ENCODE measurements at regions not wholly inside any gene's neighbourhood (a gene's known extent, or its start where the extent isn't known, plus 50 kb on each side); places are given as distances from the start of the nearest gene placed in this dataset.

- CTCF ChIA-PET, result no interaction called here
- Mint-ChIP-seq H3K36me3 (no peaks in the 10 kb centered on the region), H3K27ac (no peak overlapping the region), H3K27me3 (peaks cover 13 to 14% of the 10 kb centered on the region in 2 donors), H3K4me3 (no peak overlapping the region), H3K9me3 (no peaks in the 10 kb centered on the region), H3K4me1 (no peaks in the 10 kb centered on the region)
- WGBS (ENCODE audit: insufficient coverage), result 74% methylated on average over 10 of the region's 12 CpGs
- no peak overlapping the region for H3K4me3 ChIP-seq (ENCODE audit: control insufficient read depth in 1 of 2, extremely low read depth in 1 of 2, low read length in 1 of 2)
- no peak overlapping the region for H3K27ac ChIP-seq (ENCODE audit: low read length)
- POLR2A ChIA-PET, result no interaction called here
- no peaks in the 10 kb centered on the region for H3K9me3 ChIP-seq
- H3K36me3 ChIP-seq (ENCODE audit: control insufficient read depth in 2 of 2, extremely low read depth in 1 of 2, insufficient read depth in 1 of 2, low read length in 1 of 2), result no peaks in the 10 kb centered on the region
- H3K4me1 ChIP-seq (ENCODE audit: control insufficient read depth in 1 of 2, extremely low read depth in 1 of 2, insufficient read depth in 2 of 2, low read length in 2 of 2), result no peaks in the 10 kb centered on the region
- DNase-seq (no peak), ATAC-seq (replicated peaks in 1 of 4) (no peak)
- H3K27me3 ChIP-seq (replicated peaks in 1 of 2; ENCODE audit: control insufficient read depth in 2 of 2, extremely low read depth in 1 of 2, insufficient read depth in 2 of 2, low read length in 1 of 2), result no peaks in the 10 kb centered on the region
Measured at GRCh38 chr20:16647875-16648597, 74.8 kb upstream of the KIF16B start.

DNA sequence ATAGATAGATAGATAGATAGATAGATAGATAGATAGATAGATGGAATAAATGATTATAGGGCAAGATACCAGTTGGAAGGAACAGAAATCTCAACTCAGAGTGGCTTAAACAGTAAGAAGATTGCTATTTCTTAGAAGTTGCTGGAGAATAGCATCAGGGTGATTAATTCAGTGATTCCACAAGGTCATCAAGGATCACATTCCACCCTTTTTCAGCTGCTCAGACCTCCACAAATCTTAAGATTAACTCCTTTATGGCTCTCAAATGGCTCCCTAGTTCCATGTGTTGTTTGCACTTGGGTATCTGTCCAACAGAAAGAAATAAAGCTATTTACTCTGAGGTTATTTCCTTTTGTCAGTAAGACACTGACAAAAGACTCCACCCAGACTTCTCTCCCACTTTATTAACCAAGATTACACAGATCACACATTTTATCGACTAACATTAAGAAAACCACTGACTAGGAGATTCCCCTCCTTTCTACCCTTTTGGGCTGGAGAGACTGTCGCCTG is 68.3 kb upstream of the KIF16B start:
- ChIA-PET CTCF (interaction anchor here in 1 of 2 donors (0.6 kb wide), 1 partner anchor 12 kb away, joined by 3 read pairs; no protein-coding TSS in a partner anchor), POLR2A (no interaction called here)
- Mint-ChIP-seq H3K4me3 (no peak overlapping the region), H3K4me1 (no peaks in the 10 kb centered on the region), H3K27me3 (peaks cover 0 to 11% of the 10 kb centered on the region in 2 donors), H3K9me3 (no peaks in the 10 kb centered on the region), H3K27ac (no peak overlapping the region), H3K36me3 (no peaks in the 10 kb centered on the region)
- Histone ChIP-seq H3K9me3 (no peaks in the 10 kb centered on the region), H3K27ac (ENCODE audit: low read length) (no peak overlapping the region), H3K4me3 (ENCODE audit: control insufficient read depth in 1 of 2, extremely low read depth in 1 of 2, low read length in 1 of 2) (no peak overlapping the region), H3K36me3 (ENCODE audit: control insufficient read depth in 2 of 2, extremely low read depth in 1 of 2, insufficient read depth in 1 of 2, low read length in 1 of 2) (no peaks in the 10 kb centered on the region), H3K27me3 (replicated peaks in 1 of 2; ENCODE audit: control insufficient read depth in 2 of 2, extremely low read depth in 1 of 2, insufficient read depth in 2 of 2, low read length in 1 of 2) (peaks cover 0 to 6% of the 10 kb centered on the region in 2 experiments), H3K4me1 (ENCODE audit: control insufficient read depth in 1 of 2, extremely low read depth in 1 of 2, insufficient read depth in 2 of 2, low read length in 2 of 2) (no peaks in the 10 kb centered on the region)
- no peak for ATAC-seq (replicated peaks in 1 of 4)
- WGBS (ENCODE audit: insufficient coverage), result 100% methylated on average over 1 of the region's 2 CpGs
- no peak for DNase-seq

DNA sequence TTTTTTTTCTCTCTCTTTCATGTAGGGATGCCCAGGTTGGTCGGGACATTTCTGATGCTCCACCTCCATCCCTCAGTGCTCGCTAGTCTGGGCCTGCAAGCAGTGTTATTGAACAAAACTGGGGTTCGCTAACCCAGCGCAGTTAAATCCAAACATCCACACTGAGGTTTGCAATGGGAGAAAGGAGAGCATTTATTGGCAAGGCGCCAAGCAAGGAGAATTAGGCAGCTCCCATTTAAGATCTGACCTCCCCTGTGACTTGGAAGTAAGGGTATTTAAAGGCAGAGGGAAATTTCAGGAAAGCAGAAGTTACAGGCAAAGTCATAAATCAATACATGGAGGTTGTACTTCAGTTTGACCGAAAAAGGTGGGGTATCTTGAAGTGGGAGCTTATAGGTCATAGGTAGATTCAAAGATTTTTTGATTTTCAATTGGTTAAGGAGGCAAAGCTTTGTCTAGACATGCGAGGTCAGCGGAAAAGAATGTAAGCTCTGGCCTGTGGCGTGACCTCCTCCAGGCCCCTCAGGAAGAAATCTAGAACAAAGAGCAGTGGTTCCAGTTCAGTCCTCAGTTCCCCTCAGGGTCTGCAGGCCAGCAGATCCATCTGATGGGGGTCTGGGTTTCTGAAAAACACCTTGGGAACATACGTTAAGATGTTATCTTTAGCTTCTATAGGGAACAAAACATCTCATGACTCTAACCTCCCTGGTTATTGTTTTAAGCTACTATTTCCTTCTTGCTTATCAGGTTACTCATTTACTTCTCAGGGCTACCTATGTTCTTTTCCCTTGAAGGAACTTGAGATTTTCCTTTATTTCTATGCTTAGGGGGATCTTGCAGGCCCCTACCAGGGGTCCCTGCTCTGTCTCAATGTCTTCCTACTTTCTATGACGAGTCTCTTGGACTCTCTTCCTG is 66.0 kb upstream of the KIF16B start:
- ATAC-seq (replicated peaks in 1 of 4) (no peak), DNase-seq (no peak)
- CTCF ChIA-PET, result no interaction called here
- Mint-ChIP-seq H3K9me3 (no peaks in the 10 kb centered on the region), H3K27me3 (peaks cover 0 to 11% of the 10 kb centered on the region in 2 donors), H3K4me3 (no peak overlapping the region), H3K4me1 (no peaks in the 10 kb centered on the region), H3K27ac (no peak overlapping the region), H3K36me3 (no peaks in the 10 kb centered on the region)
- Histone ChIP-seq H3K9me3 (no peaks in the 10 kb centered on the region), H3K4me1 (ENCODE audit: control insufficient read depth in 1 of 2, extremely low read depth in 1 of 2, insufficient read depth in 2 of 2, low read length in 2 of 2) (no peaks in the 10 kb centered on the region), H3K4me3 (ENCODE audit: control insufficient read depth in 1 of 2, extremely low read depth in 1 of 2, low read length in 1 of 2) (no peak overlapping the region), H3K27me3 (replicated peaks in 1 of 2; ENCODE audit: control insufficient read depth in 2 of 2, extremely low read depth in 1 of 2, insufficient read depth in 2 of 2, low read length in 1 of 2) (peaks cover 0 to 6% of the 10 kb centered on the region in 2 experiments), H3K36me3 (ENCODE audit: control insufficient read depth in 2 of 2, extremely low read depth in 1 of 2, insufficient read depth in 1 of 2, low read length in 1 of 2) (no peaks in the 10 kb centered on the region), H3K27ac (ENCODE audit: low read length) (no peak overlapping the region)
- WGBS (ENCODE audit: insufficient coverage), result 44% methylated on average over 4 of the region's 11 CpGs
- POLR2A ChIA-PET, result no interaction called here

GRCh38 chr20:16637797-16638196 is 64.5 kb upstream of the KIF16B start:
- no peaks in the 10 kb centered on the region for H3K9me3 ChIP-seq
- ATAC-seq (replicated peaks in 1 of 4), result no peak
- Mint-ChIP-seq H3K27ac (no peak overlapping the region), H3K9me3 (no peaks in the 10 kb centered on the region), H3K27me3 (peaks cover 0 to 9% of the 10 kb centered on the region in 2 donors), H3K4me1 (no peaks in the 10 kb centered on the region), H3K4me3 (no peak overlapping the region), H3K36me3 (no peaks in the 10 kb centered on the region)
- DNase-seq, result no peak
- H3K36me3 ChIP-seq (ENCODE audit: control insufficient read depth in 2 of 2, extremely low read depth in 1 of 2, insufficient read depth in 1 of 2, low read length in 1 of 2), result no peaks in the 10 kb centered on the region
- ChIA-PET CTCF (no interaction called here), POLR2A (no interaction called here)
- no peak overlapping the region for H3K4me3 ChIP-seq (ENCODE audit: control insufficient read depth in 1 of 2, extremely low read depth in 1 of 2, low read length in 1 of 2)
- H3K27ac ChIP-seq (ENCODE audit: low read length), result no peak overlapping the region
- H3K27me3 ChIP-seq (replicated peaks in 1 of 2; ENCODE audit: control insufficient read depth in 2 of 2, extremely low read depth in 1 of 2, insufficient read depth in 2 of 2, low read length in 1 of 2), result peaks cover 0 to 6% of the 10 kb centered on the region in 2 experiments
- no peaks in the 10 kb centered on the region for H3K4me1 ChIP-seq (ENCODE audit: control insufficient read depth in 1 of 2, extremely low read depth in 1 of 2, insufficient read depth in 2 of 2, low read length in 2 of 2)
- 93% methylated on average over 5 of the region's 10 CpGs for WGBS (ENCODE audit: insufficient coverage)

- no peaks in the 10 kb centered on the region for H3K9me3 ChIP-seq
Measured at GRCh38 chr20:16626849-16627248, 53.6 kb upstream of the KIF16B start.

DNA sequence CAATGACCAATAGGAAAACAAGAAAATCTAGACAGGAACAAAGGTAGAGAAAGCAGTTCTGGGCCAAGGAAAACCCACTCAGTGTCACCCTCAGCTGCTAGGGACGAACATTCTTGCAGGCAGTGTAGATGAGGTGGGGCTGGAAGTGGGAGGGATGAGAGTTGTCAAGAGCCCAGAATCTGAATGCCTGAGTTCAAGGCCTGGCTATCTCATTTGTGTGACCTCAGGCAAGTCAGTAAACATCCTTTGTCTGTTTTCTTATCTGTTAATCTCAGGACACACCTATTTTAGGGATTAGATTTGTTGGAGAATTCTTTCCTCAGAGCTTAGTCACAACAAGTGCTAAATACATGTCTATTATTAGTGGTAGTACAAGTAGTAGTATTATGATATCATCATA is 50.9 kb upstream of the KIF16B start:
- Mint-ChIP-seq H3K4me1 (no peaks in the 10 kb centered on the region), H3K27ac (no peak overlapping the region), H3K4me3 (no peak overlapping the region), H3K9me3 (peaks cover 0 to 3% (median 2%) of the 10 kb centered on the region in 3 donors), H3K27me3 (peaks cover 0 to 1% of the 10 kb centered on the region in 2 donors), H3K36me3 (no peaks in the 10 kb centered on the region)
- Histone ChIP-seq H3K4me1 (ENCODE audit: control insufficient read depth in 1 of 2, extremely low read depth in 1 of 2, insufficient read depth in 2 of 2, low read length in 2 of 2) (no peaks in the 10 kb centered on the region), H3K36me3 (ENCODE audit: control insufficient read depth in 2 of 2, extremely low read depth in 1 of 2, insufficient read depth in 1 of 2, low read length in 1 of 2) (no peaks in the 10 kb centered on the region), H3K4me3 (ENCODE audit: control insufficient read depth in 1 of 2, extremely low read depth in 1 of 2, low read length in 1 of 2) (no peak overlapping the region), H3K27ac (ENCODE audit: low read length) (no peak overlapping the region), H3K27me3 (replicated peaks in 1 of 2; ENCODE audit: control insufficient read depth in 2 of 2, extremely low read depth in 1 of 2, insufficient read depth in 2 of 2, low read length in 1 of 2) (no peaks in the 10 kb centered on the region), H3K9me3 (no peaks in the 10 kb centered on the region)
- WGBS (ENCODE audit: insufficient coverage), result no CpG with 5 or more reads among the region's 1 CpG
- ChIA-PET POLR2A (no interaction called here), CTCF (no interaction called here)
- no peak for ATAC-seq (replicated peaks in 1 of 4)
- no peak for DNase-seq

More at GRCh38 chr20:16626849-16627248, 53.6 kb upstream of the KIF16B start:
- POLR2A ChIA-PET, result no interaction called here
- Histone ChIP-seq H3K36me3 (ENCODE audit: control insufficient read depth in 2 of 2, extremely low read depth in 1 of 2, insufficient read depth in 1 of 2, low read length in 1 of 2) (no peaks in the 10 kb centered on the region), H3K4me1 (ENCODE audit: control insufficient read depth in 1 of 2, extremely low read depth in 1 of 2, insufficient read depth in 2 of 2, low read length in 2 of 2) (no peaks in the 10 kb centered on the region), H3K27ac (ENCODE audit: low read length) (no peak overlapping the region), H3K4me3 (ENCODE audit: control insufficient read depth in 1 of 2, extremely low read depth in 1 of 2, low read length in 1 of 2) (no peak overlapping the region), H3K27me3 (replicated peaks in 1 of 2; ENCODE audit: control insufficient read depth in 2 of 2, extremely low read depth in 1 of 2, insufficient read depth in 2 of 2, low read length in 1 of 2) (peaks cover 0 to 3% of the 10 kb centered on the region in 2 experiments)
- DNase-seq (no peak), ATAC-seq (replicated peaks in 1 of 4) (no peak)
- Mint-ChIP-seq H3K4me1 (no peaks in the 10 kb centered on the region), H3K27me3 (peaks cover 0 to 4% of the 10 kb centered on the region in 2 donors), H3K9me3 (no peaks in the 10 kb centered on the region), H3K4me3 (no peak overlapping the region), H3K36me3 (no peaks in the 10 kb centered on the region), H3K27ac (no peak overlapping the region)
- CTCF ChIA-PET, result no interaction called here
- no CpG with 5 or more reads among the region's 1 CpG for WGBS (ENCODE audit: insufficient coverage)
